Body of pancreas (tissue), 4 donors: ENCODE measurements at regions not wholly inside any gene's neighbourhood (a gene's known extent, or its start where the extent isn't known, plus 50 kb on each side); places are given as distances from the start of the nearest gene placed in this dataset.

Experiments used
- POLR2A ChIP-seq, 3 donors: fragments of 450-650 bp; IDR thresholded peaks; one replicate each; pipeline ENCODE4 v1.6.1; 2016; ENCODE audit warnings: antibody characterized with exemption in 3 of 3, mild to moderate bottlenecking in 2 of 3
- TF ChIP-seq, protein P1 (sequence below), 7 experiments: fragments of 450-650 bp in 4 of 7; fragments of 200-600 bp in 3 of 7; sonication (generic) in 3 of 7; IDR thresholded peaks; one replicate each; pipeline ENCODE4 v1.5.1; 2016 to 2019; ENCODE audit warnings: antibody characterized with exemption in 7 of 7

- TF ChIP-seq, protein P1, sequence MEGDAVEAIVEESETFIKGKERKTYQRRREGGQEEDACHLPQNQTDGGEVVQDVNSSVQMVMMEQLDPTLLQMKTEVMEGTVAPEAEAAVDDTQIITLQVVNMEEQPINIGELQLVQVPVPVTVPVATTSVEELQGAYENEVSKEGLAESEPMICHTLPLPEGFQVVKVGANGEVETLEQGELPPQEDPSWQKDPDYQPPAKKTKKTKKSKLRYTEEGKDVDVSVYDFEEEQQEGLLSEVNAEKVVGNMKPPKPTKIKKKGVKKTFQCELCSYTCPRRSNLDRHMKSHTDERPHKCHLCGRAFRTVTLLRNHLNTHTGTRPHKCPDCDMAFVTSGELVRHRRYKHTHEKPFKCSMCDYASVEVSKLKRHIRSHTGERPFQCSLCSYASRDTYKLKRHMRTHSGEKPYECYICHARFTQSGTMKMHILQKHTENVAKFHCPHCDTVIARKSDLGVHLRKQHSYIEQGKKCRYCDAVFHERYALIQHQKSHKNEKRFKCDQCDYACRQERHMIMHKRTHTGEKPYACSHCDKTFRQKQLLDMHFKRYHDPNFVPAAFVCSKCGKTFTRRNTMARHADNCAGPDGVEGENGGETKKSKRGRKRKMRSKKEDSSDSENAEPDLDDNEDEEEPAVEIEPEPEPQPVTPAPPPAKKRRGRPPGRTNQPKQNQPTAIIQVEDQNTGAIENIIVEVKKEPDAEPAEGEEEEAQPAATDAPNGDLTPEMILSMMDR (IDR thresholded peaks at IDR 0.05) = peak; percentile 8 to 53 (median 50)
- TF ChIP-seq POLR2A (IDR thresholded peaks at IDR 0.05) = no peak
Measured at GRCh38 chr12:63068857-63069442, 82.1 kb downstream of the AVPR1A start.
